PC-9 (cell line): ENCODE measurements at regions not wholly inside any gene's neighbourhood (a gene's known extent, or its start where the extent isn't known, plus 50 kb on each side); places are given as distances from the start of the nearest gene placed in this dataset.
A peak's percentile ranks its signal among the peaks of the same experiment; 100 is the strongest.

Experiments
- BruUV-seq: library from RNA; stranded (reverse); fragments of 400-500 nt; replicated peaks from 2 replicates; lab custom pipeline; 2021; lab: Mats Ljungman, UMichigan
- CTCF ChIA-PET: fragments of 300-600 bp; sonication (Branson Sonifier 250); formaldehyde crosslinking; loops from one replicate; lab custom pipeline; 2022; ENCODE audit warnings: antibody characterized with exemption; lab: Charles Lee
- POLR2A ChIA-PET: fragments of 300-600 bp; sonication (Branson Sonifier 250); formaldehyde crosslinking; loops from one replicate; lab custom pipeline; 2022; ENCODE audit warnings: antibody characterized with exemption; ENCODE audit not compliant: unreplicated experiment; lab: Charles Lee
- DNase-seq, 2 experiments: peaks; one replicate each; pipeline versions ENCODE4 v3.0.0 to v3.0.0-alpha.2; 2015 to 2022; ENCODE audit warnings: mixed read lengths in 1 of 2
- H2AFZ ChIP-seq: fragments of 200-600 bp; sonication (generic); 2 replicates; pipeline ENCODE4 v1.8.1; 2017; ENCODE audit warnings: antibody characterized with exemption
- H3F3A ChIP-seq: fragments of 200-600 bp; sonication (generic); 2 replicates; pipeline ENCODE4 v1.8.1; 2017; ENCODE audit warnings: antibody characterized with exemption, mild to moderate bottlenecking, low read depth; ENCODE audit not compliant: insufficient read depth
- H3K27ac ChIP-seq: fragments of 200-600 bp; sonication (generic); 2 replicates; pipeline ENCODE4 v1.6.1; 2016; ENCODE audit warnings: mixed run types
- H3K27me3 ChIP-seq: fragments of 200-600 bp; sonication (generic); 2 replicates; pipeline ENCODE4 v1.6.1; 2016; ENCODE audit warnings: low read depth, mixed run types; ENCODE audit not compliant: insufficient read depth
- H3K36me3 ChIP-seq: fragments of 200-600 bp; sonication (generic); 2 replicates; pipeline ENCODE4 v1.6.1; 2016; ENCODE audit warnings: low read depth, mixed run types
- H3K4me1 ChIP-seq: fragments of 200-600 bp; sonication (generic); replicated peaks from 2 replicates; pipeline ENCODE4 v1.6.1; 2016; ENCODE audit warnings: mixed run types; ENCODE audit not compliant: insufficient read depth
- H3K4me2 ChIP-seq: fragments of 200-600 bp; sonication (generic); 2 replicates; pipeline ENCODE4 v1.6.1; 2017; ENCODE audit warnings: mixed run types
- H3K4me3 ChIP-seq: fragments of 200-600 bp; sonication (generic); 2 replicates; pipeline ENCODE4 v1.6.1; 2016; ENCODE audit warnings: mixed run types
- H3K79me2 ChIP-seq: fragments of 200-600 bp; sonication (generic); 2 replicates; pipeline ENCODE4 v1.6.1; 2017; ENCODE audit warnings: low read depth, mixed run types
- H3K9me2 ChIP-seq: fragments of 200-600 bp; sonication (generic); 2 replicates; pipeline ENCODE4 v1.8.1; 2017; ENCODE audit warnings: mild to moderate bottlenecking; ENCODE audit not compliant: insufficient read depth
- H3K9me3 ChIP-seq: fragments of 200-600 bp; sonication (generic); 2 replicates; pipeline ENCODE4 v1.8.1; 2016; ENCODE audit warnings: low read depth; ENCODE audit not compliant: insufficient read depth
- H4K20me1 ChIP-seq: fragments of 200-600 bp; sonication (generic); 2 replicates; pipeline ENCODE4 v1.8.1; 2017; ENCODE audit not compliant: insufficient read depth
- EZH2 ChIP-seq: fragments of 200-600 bp; sonication (generic); IDR thresholded peaks from 2 replicates; pipeline ENCODE4 v1.8.0; 2017; ENCODE audit warnings: antibody characterized with exemption, low read depth
- intact Hi-C: fragments of 100-400 bp; cut with micrococcal nuclease; formaldehyde crosslinking; loops from one replicate; pipeline ENCODE4 v1.10.0; 2022; ENCODE audit not compliant: unreplicated experiment
- TF ChIP-seq, protein P1 (sequence below): fragments of 200-600 bp; sonication (generic); conservative IDR thresholded peaks from 2 replicates; pipeline ENCODE4 v1.6.1; 2017; ENCODE audit warnings: mixed run types, antibody characterized with exemption, mild to moderate bottlenecking, moderate library complexity

DNA sequence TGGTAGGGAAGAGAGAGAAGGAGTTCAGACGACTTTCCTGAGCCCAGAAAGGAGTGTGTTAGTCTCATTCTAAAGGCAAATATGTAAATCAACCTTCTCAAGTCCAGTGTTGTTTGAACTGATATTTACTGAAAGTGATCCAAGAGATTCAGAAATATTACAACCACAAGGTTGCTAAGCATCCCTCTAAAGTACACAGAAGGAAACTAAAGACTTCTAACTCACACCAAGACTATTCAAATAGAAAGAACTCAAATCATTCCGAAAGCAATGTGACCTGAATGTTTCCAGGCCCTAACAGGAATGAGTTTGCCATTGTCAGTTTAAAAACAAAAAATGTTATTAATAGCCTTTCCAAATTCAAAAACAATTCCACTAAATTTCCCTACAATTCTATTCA, 56.9 kb upstream of the VGLL3 start:
- Histone ChIP-seq H3K27me3 (no peaks in the 10 kb centered on the region), H3K9me3 (no peaks in the 10 kb centered on the region), H3K9me2 (no peaks in the 10 kb centered on the region; the same call in 1 of the 2 replicates), H3K36me3 (no peaks in the 10 kb centered on the region), H3F3A (no peaks in the 10 kb centered on the region), H3K4me1 (no peaks in the 10 kb centered on the region), H2AFZ (peak overlapping the region; percentile 28; the same call in 1 of the 2 replicates), H3K79me2 (no peaks in the 10 kb centered on the region), H3K4me3 (no peak overlapping the region), H4K20me1 (no peaks in the 10 kb centered on the region), H3K4me2 (no peak overlapping the region), H3K27ac (no peak overlapping the region)
- intact Hi-C loops, result no loop called here
- ChIA-PET CTCF (no interaction called here), POLR2A (no interaction called here)
- TF ChIP-seq EZH2, result no peak
- TF ChIP-seq, protein P1, sequence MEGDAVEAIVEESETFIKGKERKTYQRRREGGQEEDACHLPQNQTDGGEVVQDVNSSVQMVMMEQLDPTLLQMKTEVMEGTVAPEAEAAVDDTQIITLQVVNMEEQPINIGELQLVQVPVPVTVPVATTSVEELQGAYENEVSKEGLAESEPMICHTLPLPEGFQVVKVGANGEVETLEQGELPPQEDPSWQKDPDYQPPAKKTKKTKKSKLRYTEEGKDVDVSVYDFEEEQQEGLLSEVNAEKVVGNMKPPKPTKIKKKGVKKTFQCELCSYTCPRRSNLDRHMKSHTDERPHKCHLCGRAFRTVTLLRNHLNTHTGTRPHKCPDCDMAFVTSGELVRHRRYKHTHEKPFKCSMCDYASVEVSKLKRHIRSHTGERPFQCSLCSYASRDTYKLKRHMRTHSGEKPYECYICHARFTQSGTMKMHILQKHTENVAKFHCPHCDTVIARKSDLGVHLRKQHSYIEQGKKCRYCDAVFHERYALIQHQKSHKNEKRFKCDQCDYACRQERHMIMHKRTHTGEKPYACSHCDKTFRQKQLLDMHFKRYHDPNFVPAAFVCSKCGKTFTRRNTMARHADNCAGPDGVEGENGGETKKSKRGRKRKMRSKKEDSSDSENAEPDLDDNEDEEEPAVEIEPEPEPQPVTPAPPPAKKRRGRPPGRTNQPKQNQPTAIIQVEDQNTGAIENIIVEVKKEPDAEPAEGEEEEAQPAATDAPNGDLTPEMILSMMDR, result no peak
- BruUV-seq, result no TSS peak
- no peak for DNase-seq

DNA sequence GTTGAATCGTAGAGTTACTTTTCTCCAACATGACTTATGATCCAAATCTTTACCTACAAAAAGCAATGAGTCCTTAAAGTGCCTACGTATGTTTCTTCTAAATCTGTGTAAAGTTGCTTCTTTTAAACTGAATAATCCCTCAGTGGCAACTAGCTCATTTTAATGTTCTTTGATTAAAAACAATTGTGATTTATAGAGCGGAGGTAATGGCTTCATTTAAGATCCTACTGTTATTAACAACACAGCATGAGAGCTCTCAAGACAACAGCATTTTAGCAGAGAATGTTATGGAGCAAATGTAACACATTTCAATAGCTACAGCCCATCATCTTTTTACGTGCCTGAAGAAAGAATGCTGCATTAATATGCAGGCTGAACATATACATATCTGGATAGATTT, 55.3 kb upstream of the VGLL3 start:
- Histone ChIP-seq H3K36me3 (no peaks in the 10 kb centered on the region), H3K27ac (no peak overlapping the region), H4K20me1 (no peaks in the 10 kb centered on the region), H3F3A (no peaks in the 10 kb centered on the region), H3K4me3 (no peak overlapping the region), H3K27me3 (no peaks in the 10 kb centered on the region), H3K79me2 (no peaks in the 10 kb centered on the region), H3K9me2 (no peaks in the 10 kb centered on the region; the same call in 1 of the 2 replicates), H2AFZ (no peak overlapping the region), H3K9me3 (no peaks in the 10 kb centered on the region), H3K4me1 (no peaks in the 10 kb centered on the region), H3K4me2 (no peak overlapping the region)
- POLR2A ChIA-PET, result no interaction called here
- CTCF ChIA-PET, result no interaction called here
- no peak for DNase-seq
- BruUV-seq, result no TSS peak
- intact Hi-C loops, result no loop called here
- TF ChIP-seq, protein P1, result no peak
- TF ChIP-seq EZH2, result no peak

DNA sequence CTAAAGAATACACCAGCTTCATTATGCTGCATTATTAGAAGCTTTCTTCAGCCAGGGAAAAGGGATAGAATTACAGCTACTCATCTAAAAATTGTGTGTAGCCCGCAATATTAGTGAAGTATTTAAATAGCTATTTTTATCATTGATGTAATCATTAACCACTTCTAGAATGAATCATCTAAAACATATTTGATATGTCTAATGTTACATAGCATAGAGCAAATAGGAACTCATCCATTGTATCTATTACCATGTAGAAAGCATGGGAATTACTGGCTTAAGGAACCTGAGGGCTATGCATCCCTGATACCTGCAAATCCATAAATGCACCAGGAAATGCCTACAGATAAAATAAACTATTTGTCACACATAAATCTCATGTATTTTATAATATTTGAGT, 54.5 kb upstream of the VGLL3 start:
- H3K79me2 ChIP-seq, result no peaks in the 10 kb centered on the region
- no peak for TF ChIP-seq EZH2
- no peak overlapping the region for H3K4me3 ChIP-seq
- no peaks in the 10 kb centered on the region for H3F3A ChIP-seq
- no peaks in the 10 kb centered on the region for H3K4me1 ChIP-seq
- POLR2A ChIA-PET, result no interaction called here
- CTCF ChIA-PET, result no interaction called here
- BruUV-seq, result no TSS peak
- no peak overlapping the region for H3K4me2 ChIP-seq
- no peak overlapping the region for H2AFZ ChIP-seq
- no peaks in the 10 kb centered on the region for H3K27me3 ChIP-seq
- no peak for DNase-seq
- intact Hi-C loops, result no loop called here
- no peaks in the 10 kb centered on the region for H4K20me1 ChIP-seq
- peaks cover 4% of the 10 kb centered on the region; the same call in 1 of the 2 replicates for H3K9me2 ChIP-seq
- no peaks in the 10 kb centered on the region for H3K9me3 ChIP-seq
- H3K36me3 ChIP-seq, result no peaks in the 10 kb centered on the region
- H3K27ac ChIP-seq, result no peak overlapping the region

DNA sequence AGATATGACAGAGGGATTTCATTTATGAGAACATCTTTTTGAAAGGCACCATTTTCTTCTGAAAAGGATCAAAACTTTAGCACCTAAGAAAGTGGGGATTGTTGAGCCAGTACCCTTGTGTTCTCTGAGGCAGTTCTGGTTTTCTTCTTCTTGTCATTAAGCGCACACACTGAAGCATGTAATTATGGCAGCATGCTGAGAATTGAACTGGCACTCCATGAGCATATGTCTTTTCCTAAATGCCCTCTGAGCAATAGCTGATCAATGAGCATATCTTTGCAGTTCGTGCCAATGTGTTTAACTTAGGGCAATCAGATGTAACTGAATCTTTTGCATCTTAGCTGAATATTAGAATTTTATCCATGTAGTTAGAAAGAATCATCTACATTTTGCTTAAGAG, 53.9 kb upstream of the VGLL3 start:
- CTCF ChIA-PET, result no interaction called here

More for the DNA sequence above, 53.9 kb upstream of the VGLL3 start:
- intact Hi-C loops, result no loop called here
- Histone ChIP-seq H3K9me3 (no peaks in the 10 kb centered on the region), H2AFZ (no peak overlapping the region), H3K4me3 (no peak overlapping the region), H3K4me1 (no peaks in the 10 kb centered on the region), H3K27ac (no peak overlapping the region), H3K9me2 (peaks cover 7% of the 10 kb centered on the region; the same call in 1 of the 2 replicates), H3F3A (no peaks in the 10 kb centered on the region), H3K36me3 (no peaks in the 10 kb centered on the region), H3K79me2 (no peaks in the 10 kb centered on the region), H4K20me1 (no peaks in the 10 kb centered on the region), H3K27me3 (no peaks in the 10 kb centered on the region), H3K4me2 (no peak overlapping the region)
- POLR2A ChIA-PET, result no interaction called here
- BruUV-seq, result no TSS peak
- TF ChIP-seq, protein P1, result no peak
- TF ChIP-seq EZH2, result no peak
- no peak for DNase-seq
